WTC11 (cell line): ENCODE measurements at regions not wholly inside any gene's neighbourhood (a gene's known extent, or its start where the extent isn't known, plus 50 kb on each side); places are given as distances from the start of the nearest gene placed in this dataset.

Experiments
- ATAC-seq: fragments of 200-7000 bp; cut with Tn5 transposase; 2 replicates; pipeline ENCODE4 v1.10.0; 2021; ENCODE audit warnings: mild to moderate bottlenecking, moderate library complexity
- CTCF ChIA-PET: fragments of 300-600 bp; sonication (Branson Sonifier 250); formaldehyde crosslinking; loops from one replicate; lab custom pipeline; 2021; ENCODE audit warnings: antibody characterized with exemption; lab: Charles Lee
- POLR2A ChIA-PET: fragments of 350-600 bp; sonication (Branson Sonifier 250); formaldehyde crosslinking; loops from one replicate; lab custom pipeline; 2021; ENCODE audit warnings: antibody characterized with exemption; lab: Charles Lee
- DNase-seq: peaks from one replicate; pipeline ENCODE4 v3.0.0; 2021; ENCODE audit warnings: low spot score
- H3K27ac Mint-ChIP-seq: 2 replicates; pipeline ENCODE4 v1.8.0; 2021; ENCODE audit warnings: mixed read lengths
- H3K27me3 Mint-ChIP-seq: 2 replicates; pipeline ENCODE4 v1.8.0; 2021; ENCODE audit warnings: low read depth, mild to moderate bottlenecking, moderate library complexity, mixed read lengths
- H3K36me3 Mint-ChIP-seq: 2 replicates; pipeline ENCODE4 v1.8.0; 2021; ENCODE audit warnings: mixed read lengths
- H3K4me1 Mint-ChIP-seq: 2 replicates; pipeline ENCODE4 v1.8.0; 2022; ENCODE audit warnings: mixed read lengths
- H3K4me3 Mint-ChIP-seq: 2 replicates; pipeline ENCODE4 v1.8.0; 2021; ENCODE audit warnings: mild to moderate bottlenecking, moderate library complexity, mixed read lengths
- H3K9me3 Mint-ChIP-seq: 2 replicates; pipeline ENCODE4 v1.8.0; 2021; ENCODE audit warnings: mixed read lengths
- CBFB ChIP-seq: sonication (generic); formaldehyde crosslinking; IDR thresholded peaks from 2 replicates; pipeline ENCODE4 v1.8.1; 2022; ENCODE audit warnings: mild to moderate bottlenecking, low read depth, missing genetic modification reagents
- EMX1 ChIP-seq: fragments of 250-450 bp; sonication (Bioruptor Pico); IDR thresholded peaks from 2 replicates; pipeline ENCODE4 v1.8.0; 2021; ENCODE audit warnings: mild to moderate bottlenecking
- ESRRA ChIP-seq: sonication (generic); formaldehyde crosslinking; IDR thresholded peaks from 2 replicates; pipeline ENCODE4 v1.8.1; 2022; ENCODE audit warnings: mild to moderate bottlenecking, missing genetic modification reagents, borderline replicate concordance
- GABPB1 ChIP-seq: sonication (generic); formaldehyde crosslinking; IDR thresholded peaks from 2 replicates; pipeline ENCODE4 v1.8.1; 2023; ENCODE audit warnings: mild to moderate bottlenecking, missing genetic modification reagents
- GRHL2 ChIP-seq: fragments of 250-450 bp; sonication (Bioruptor Pico); IDR thresholded peaks from 2 replicates; pipeline ENCODE4 v1.8.0; 2022; ENCODE audit warnings: mild to moderate bottlenecking, moderate library complexity; ENCODE audit not compliant: insufficient replicate concordance, severe bottlenecking
- GTF2I ChIP-seq: fragments of 250-450 bp; sonication (Bioruptor Pico); conservative IDR thresholded peaks from 2 replicates; pipeline ENCODE4 v1.4.0; 2021; ENCODE audit warnings: mild to moderate bottlenecking
- KAT7 ChIP-seq: sonication (generic); formaldehyde crosslinking; IDR thresholded peaks from 2 replicates; pipeline ENCODE4 v1.8.1; 2023; ENCODE audit warnings: missing genetic modification reagents, mild to moderate bottlenecking, borderline replicate concordance
- NR1H2 ChIP-seq: sonication (generic); formaldehyde crosslinking; IDR thresholded peaks from 2 replicates; pipeline ENCODE4 v1.9.0; 2021; ENCODE audit warnings: mild to moderate bottlenecking, moderate library complexity, missing genetic modification reagents
- RELA ChIP-seq: sonication (generic); formaldehyde crosslinking; IDR thresholded peaks from 2 replicates; pipeline ENCODE4 v1.8.1; 2022; ENCODE audit warnings: missing genetic modification reagents, mild to moderate bottlenecking, borderline replicate concordance
- RORB ChIP-seq: fragments of 250-450 bp; sonication (Bioruptor Pico); IDR thresholded peaks from 2 replicates; pipeline ENCODE4 v1.9.0; 2021; ENCODE audit warnings: mild to moderate bottlenecking
- SMAD3 ChIP-seq: sonication (generic); formaldehyde crosslinking; IDR thresholded peaks from 2 replicates; pipeline ENCODE4 v1.8.0; 2022; ENCODE audit warnings: missing genetic modification reagents, mild to moderate bottlenecking, borderline replicate concordance
- SMAD4 ChIP-seq: sonication (generic); formaldehyde crosslinking; IDR thresholded peaks from 2 replicates; pipeline ENCODE4 v1.8.0; 2022; ENCODE audit warnings: mild to moderate bottlenecking, missing genetic modification reagents
- TEAD1 ChIP-seq: sonication (generic); formaldehyde crosslinking; IDR thresholded peaks from 2 replicates; pipeline ENCODE4 v1.8.0; 2022; ENCODE audit warnings: mild to moderate bottlenecking, missing genetic modification reagents
- ZNF263 ChIP-seq: sonication (generic); formaldehyde crosslinking; IDR thresholded peaks from 2 replicates; pipeline ENCODE4 v1.8.1; 2022; ENCODE audit warnings: low read depth, mild to moderate bottlenecking, moderate library complexity, missing genetic modification reagents
- ZNF396 ChIP-seq: fragments of 250-450 bp; sonication (Bioruptor Pico); IDR thresholded peaks from 2 replicates; pipeline ENCODE4 v1.8.0; 2021; ENCODE audit warnings: mild to moderate bottlenecking, moderate library complexity, borderline replicate concordance
- TF ChIP-seq, protein P1 (sequence below): sonication (generic); formaldehyde crosslinking; conservative IDR thresholded peaks from 2 replicates; pipeline ENCODE4 v1.8.1; 2023; ENCODE audit warnings: mild to moderate bottlenecking, low read depth, missing genetic modification reagents, moderate library complexity
- TF ChIP-seq, protein P2 (sequence below): fragments of 250-450 bp; sonication (Bioruptor Pico); IDR thresholded peaks from 2 replicates; pipeline ENCODE4 v1.9.0; 2021; ENCODE audit warnings: mild to moderate bottlenecking
- TF ChIP-seq, protein P3 (sequence below): fragments of 250-450 bp; sonication (Bioruptor Pico); conservative IDR thresholded peaks from 2 replicates; pipeline ENCODE4 v1.9.0; 2021; ENCODE audit warnings: mild to moderate bottlenecking
- TF ChIP-seq, protein P4 (sequence below): fragments of 250-450 bp; sonication (Bioruptor Pico); IDR thresholded peaks from 2 replicates; pipeline ENCODE4 v1.9.0; 2021; ENCODE audit warnings: moderate library complexity, mild to moderate bottlenecking, inconsistent platforms, borderline replicate concordance
- TF ChIP-seq, protein P5 (sequence below): sonication (generic); formaldehyde crosslinking; IDR thresholded peaks from 2 replicates; pipeline ENCODE4 v1.8.1; 2022; ENCODE audit warnings: mild to moderate bottlenecking, missing genetic modification reagents, moderate library complexity, borderline replicate concordance

DNA sequence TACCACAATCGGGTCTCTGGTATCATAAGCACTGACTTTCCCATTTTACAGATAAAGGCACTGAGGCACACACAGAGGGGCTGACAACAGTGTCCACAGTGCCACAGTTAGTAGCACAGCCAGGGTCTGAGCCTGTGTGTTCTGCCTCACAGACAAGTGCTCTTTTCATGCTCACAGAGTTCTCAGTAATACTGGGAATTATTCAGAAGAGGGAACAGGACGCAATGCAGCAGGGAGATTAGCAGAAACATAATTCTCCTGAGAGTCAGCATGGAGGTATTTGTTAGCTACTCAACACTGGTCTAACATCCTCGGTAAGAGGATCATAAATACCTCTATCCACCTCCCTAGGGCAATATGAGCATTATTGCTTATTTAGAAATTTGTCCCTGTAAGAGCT lies 219.3 kb upstream of the EEA1 start:
- Mint-ChIP-seq H3K4me3 (no peak overlapping the region), H3K27ac (no peak overlapping the region), H3K9me3 (no peaks in the 10 kb centered on the region; the same call in 1 of the 2 replicates), H3K36me3 (no peaks in the 10 kb centered on the region), H3K27me3 (no peaks in the 10 kb centered on the region; the same call in 1 of the 2 replicates), H3K4me1 (no peaks in the 10 kb centered on the region)
- ATAC-seq = no peak
- POLR2A ChIA-PET = no interaction called here
- TF ChIP-seq, protein P1, sequence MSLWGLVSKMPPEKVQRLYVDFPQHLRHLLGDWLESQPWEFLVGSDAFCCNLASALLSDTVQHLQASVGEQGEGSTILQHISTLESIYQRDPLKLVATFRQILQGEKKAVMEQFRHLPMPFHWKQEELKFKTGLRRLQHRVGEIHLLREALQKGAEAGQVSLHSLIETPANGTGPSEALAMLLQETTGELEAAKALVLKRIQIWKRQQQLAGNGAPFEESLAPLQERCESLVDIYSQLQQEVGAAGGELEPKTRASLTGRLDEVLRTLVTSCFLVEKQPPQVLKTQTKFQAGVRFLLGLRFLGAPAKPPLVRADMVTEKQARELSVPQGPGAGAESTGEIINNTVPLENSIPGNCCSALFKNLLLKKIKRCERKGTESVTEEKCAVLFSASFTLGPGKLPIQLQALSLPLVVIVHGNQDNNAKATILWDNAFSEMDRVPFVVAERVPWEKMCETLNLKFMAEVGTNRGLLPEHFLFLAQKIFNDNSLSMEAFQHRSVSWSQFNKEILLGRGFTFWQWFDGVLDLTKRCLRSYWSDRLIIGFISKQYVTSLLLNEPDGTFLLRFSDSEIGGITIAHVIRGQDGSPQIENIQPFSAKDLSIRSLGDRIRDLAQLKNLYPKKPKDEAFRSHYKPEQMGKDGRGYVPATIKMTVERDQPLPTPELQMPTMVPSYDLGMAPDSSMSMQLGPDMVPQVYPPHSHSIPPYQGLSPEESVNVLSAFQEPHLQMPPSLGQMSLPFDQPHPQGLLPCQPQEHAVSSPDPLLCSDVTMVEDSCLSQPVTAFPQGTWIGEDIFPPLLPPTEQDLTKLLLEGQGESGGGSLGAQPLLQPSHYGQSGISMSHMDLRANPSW (CRISPR knock-in tag) = no peak
- TF ChIP-seq NR1H2 (CRISPR knock-in tag) = no peak
- TF ChIP-seq SMAD3 (CRISPR knock-in tag) = no peak
- no peak for TF ChIP-seq GRHL2 (CRISPR knock-in tag)
- CTCF ChIA-PET = no interaction called here
- no peak for DNase-seq

DNA sequence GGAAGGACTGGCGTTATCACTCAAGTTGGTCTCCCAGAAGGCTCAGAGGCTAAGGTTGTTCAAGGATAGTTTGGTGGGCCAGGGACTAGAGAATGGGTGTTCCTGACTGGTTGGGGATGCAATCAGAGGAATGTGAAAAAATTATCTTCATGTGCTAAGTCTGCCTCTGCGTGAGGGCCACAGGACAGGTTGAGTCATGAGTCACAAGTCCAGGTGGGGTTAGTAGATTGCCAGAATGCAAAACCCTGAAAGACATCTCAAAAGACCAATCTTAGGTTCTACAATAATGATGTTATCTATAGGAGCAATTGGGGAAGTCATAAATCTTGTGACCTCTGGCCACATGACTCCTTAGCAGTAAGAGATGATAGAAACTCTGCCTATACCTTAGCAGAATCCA lies 220.1 kb upstream of the EEA1 start:
- Mint-ChIP-seq H3K4me1 (no peaks in the 10 kb centered on the region), H3K27me3 (no peaks in the 10 kb centered on the region; the same call in 1 of the 2 replicates), H3K4me3 (no peak overlapping the region), H3K27ac (no peak overlapping the region), H3K9me3 (peaks cover 5% of the 10 kb centered on the region), H3K36me3 (no peaks in the 10 kb centered on the region)
- ATAC-seq (no peak), DNase-seq (no peak)
- TF ChIP-seq, protein P2, sequence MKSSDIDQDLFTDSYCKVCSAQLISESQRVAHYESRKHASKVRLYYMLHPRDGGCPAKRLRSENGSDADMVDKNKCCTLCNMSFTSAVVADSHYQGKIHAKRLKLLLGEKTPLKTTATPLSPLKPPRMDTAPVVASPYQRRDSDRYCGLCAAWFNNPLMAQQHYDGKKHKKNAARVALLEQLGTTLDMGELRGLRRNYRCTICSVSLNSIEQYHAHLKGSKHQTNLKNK (CRISPR knock-in tag) = no peak
- TF ChIP-seq SMAD4 (no peak), RELA (no peak), TEAD1 (no peak), ESRRA (CRISPR knock-in tag) (no peak), RORB (CRISPR knock-in tag) (no peak)
- TF ChIP-seq, protein P3, sequence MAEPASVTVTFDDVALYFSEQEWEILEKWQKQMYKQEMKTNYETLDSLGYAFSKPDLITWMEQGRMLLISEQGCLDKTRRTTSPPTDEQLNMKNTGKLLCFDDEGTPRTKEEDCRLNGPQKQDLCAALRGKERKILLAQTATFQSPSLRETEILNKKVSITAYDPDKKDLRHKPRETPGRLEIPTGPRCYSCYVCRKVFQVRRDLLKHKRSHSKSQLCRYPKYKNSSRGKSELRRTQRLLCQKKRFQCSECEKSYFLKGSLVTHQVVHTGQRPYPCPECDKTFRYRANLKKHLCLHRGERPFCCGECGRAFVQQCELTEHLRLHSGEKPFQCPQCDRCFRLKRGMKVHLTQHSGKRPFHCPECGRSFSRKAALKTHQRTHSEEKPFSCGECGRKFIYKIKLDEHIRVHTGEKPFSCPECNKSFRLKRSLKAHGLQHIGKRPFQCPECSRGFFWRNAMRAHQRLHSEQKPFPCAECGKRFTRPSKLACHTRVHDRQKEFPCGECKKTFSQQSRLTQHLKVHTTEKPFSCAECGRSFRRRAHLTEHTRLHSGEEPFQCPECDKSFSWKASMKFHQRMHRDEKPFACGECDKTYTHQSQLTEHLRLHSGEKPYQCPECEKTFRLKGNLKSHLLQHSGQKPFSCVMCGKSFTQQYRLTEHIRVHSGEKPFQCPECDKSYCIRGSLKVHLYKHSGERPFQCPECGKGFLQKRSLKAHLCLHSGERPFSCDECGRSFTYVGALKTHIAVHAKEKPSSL (CRISPR knock-in tag) = no peak
- ChIA-PET CTCF (no interaction called here), POLR2A (no interaction called here)

DNA sequence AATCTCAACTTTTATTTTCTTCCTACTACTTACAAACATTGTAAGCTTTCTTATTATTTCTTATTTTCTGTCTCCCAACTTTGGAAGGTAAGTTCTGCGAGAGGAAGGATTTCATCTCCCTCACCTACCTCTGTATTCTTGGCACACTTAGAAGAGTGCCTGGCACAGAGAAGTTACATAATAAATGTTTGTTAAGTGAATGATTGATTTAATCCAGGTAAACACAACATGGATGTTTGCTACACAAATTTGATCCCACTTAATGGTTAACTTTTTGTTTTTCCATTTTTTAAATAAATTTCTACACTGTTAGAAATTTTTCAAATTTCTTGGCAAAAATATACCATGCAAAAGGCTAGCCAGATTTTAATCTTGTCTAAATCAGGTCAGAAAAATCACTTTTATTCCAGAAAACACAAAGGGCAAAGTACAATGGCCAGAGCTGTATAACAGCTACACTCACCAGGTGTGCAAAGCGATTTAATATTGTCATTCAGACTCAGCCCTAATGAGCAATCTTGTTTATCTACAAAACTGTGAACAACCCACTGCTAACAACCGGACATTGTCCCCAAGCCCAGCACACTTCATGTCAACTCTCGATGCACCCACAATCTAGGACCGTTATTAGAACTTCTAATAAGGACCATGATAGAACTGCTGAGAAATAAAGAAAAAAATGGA lies 222.1 kb upstream of the EEA1 start:
- H3K27ac Mint-ChIP-seq = no peak overlapping the region
- H3K4me1 Mint-ChIP-seq = no peaks in the 10 kb centered on the region
- H3K36me3 Mint-ChIP-seq = no peaks in the 10 kb centered on the region
- H3K9me3 Mint-ChIP-seq = peaks cover 11% of the 10 kb centered on the region
- POLR2A ChIA-PET = no interaction called here
- H3K27me3 Mint-ChIP-seq = no peaks in the 10 kb centered on the region; the same call in 1 of the 2 replicates
- TF ChIP-seq ZNF396 (CRISPR knock-in tag) (no peak), ZNF263 (no peak), KAT7 (CRISPR knock-in tag) (no peak), EMX1 (no peak), GRHL2 (CRISPR knock-in tag) (no peak), GTF2I (CRISPR knock-in tag) (no peak), CBFB (CRISPR knock-in tag) (no peak), TEAD1 (no peak), GABPB1 (no peak), NR1H2 (CRISPR knock-in tag) (no peak)
- TF ChIP-seq, protein P4, sequence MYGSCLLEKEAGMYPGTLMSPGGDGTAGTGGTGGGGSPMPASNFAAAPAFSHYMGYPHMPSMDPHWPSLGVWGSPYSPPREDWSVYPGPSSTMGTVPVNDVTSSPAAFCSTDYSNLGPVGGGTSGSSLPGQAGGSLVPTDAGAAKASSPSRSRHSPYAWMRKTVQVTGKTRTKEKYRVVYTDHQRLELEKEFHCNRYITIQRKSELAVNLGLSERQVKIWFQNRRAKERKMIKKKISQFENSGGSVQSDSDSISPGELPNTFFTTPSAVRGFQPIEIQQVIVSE (CRISPR knock-in tag) = no peak
- TF ChIP-seq, protein P5, sequence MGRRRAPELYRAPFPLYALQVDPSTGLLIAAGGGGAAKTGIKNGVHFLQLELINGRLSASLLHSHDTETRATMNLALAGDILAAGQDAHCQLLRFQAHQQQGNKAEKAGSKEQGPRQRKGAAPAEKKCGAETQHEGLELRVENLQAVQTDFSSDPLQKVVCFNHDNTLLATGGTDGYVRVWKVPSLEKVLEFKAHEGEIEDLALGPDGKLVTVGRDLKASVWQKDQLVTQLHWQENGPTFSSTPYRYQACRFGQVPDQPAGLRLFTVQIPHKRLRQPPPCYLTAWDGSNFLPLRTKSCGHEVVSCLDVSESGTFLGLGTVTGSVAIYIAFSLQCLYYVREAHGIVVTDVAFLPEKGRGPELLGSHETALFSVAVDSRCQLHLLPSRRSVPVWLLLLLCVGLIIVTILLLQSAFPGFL (CRISPR knock-in tag) = no peak
- TF ChIP-seq, all 79 proteins: peak for 0
- H3K4me3 Mint-ChIP-seq = no peak overlapping the region
- CTCF ChIA-PET = no interaction called here
- no peak for ATAC-seq
- DNase-seq = no peak
